ENCODE measurements at regions not wholly inside any gene's neighbourhood (a gene's known extent, or its start where the extent isn't known, plus 50 kb on each side); places are given as distances from the start of the nearest gene placed in this dataset.

GRCh38 chr5:120016717-120017382, 387.5 kb downstream of the FAM170A start:
- H3K36me3 ChIP-seq (ENCODE audit: control insufficient read depth, insufficient read depth, low read length): no peaks in the 10 kb centered on the region
- no peaks in the 10 kb centered on the region for H3K9me3 ChIP-seq (replicated peaks; ENCODE audit: control insufficient read depth, insufficient read depth, low read depth, low read length)
- 0% methylated on average over 2 of the region's 2 CpGs for WGBS (ENCODE audit: insufficient coverage, low coverage, missing lambda C conversion rate)
- no peak for ATAC-seq
- TF ChIP-seq HINFP (tag; conservative IDR thresholded peaks at IDR 0.05; ENCODE audit: low read depth) (no peak), PHF8 (IDR thresholded peaks at IDR 0.05; ENCODE audit: borderline replicate concordance, low read length) (no peak), ARID4B (CRISPR knock-in tag; IDR thresholded peaks at IDR 0.05) (no peak), LEF1 (IDR thresholded peaks at IDR 0.05) (no peak), TAF7 (tag; IDR thresholded peaks at IDR 0.05) (no peak), SNIP1 (IDR thresholded peaks at IDR 0.05; ENCODE audit: low read depth) (no peak), ZNF644 (tag; IDR thresholded peaks at IDR 0.05; ENCODE audit: low read depth) (no peak), ZNF561 (CRISPR knock-in tag; conservative IDR thresholded peaks at IDR 0.05) (no peak)
- H4K20me1 ChIP-seq (replicated peaks; ENCODE audit: control insufficient read depth, insufficient read depth, low read length): no peaks in the 10 kb centered on the region
- H3K4me1 ChIP-seq (replicated peaks in 1 of 2; ENCODE audit: control insufficient read depth in 2 of 2, insufficient read depth in 2 of 2, low read length in 2 of 2): no peaks in the 10 kb centered on the region
- no peak overlapping the region for H3K9ac ChIP-seq (ENCODE audit: insufficient read depth in 1 of 2, low read depth in 2 of 2, low read length in 2 of 2)
- no peak overlapping the region for H3K4me2 ChIP-seq (ENCODE audit: insufficient read depth, low read length)
- in situ Hi-C loops (cut with MboI): no loop called here
- no peak overlapping the region for H3K4me3 ChIP-seq
- CTCF ChIA-PET (ENCODE audit: low intra/inter-chr PET ratio): no interaction called here
- intact Hi-C loops (cut with micrococcal nuclease): no loop called here
- no peaks in the 10 kb centered on the region for H3K9me1 ChIP-seq (ENCODE audit: control insufficient read depth, insufficient read depth, low read length)
- H3K27me3 ChIP-seq (ENCODE audit: control insufficient read depth in 2 of 2, insufficient read depth in 2 of 2, low read length in 2 of 2): no peaks in the 10 kb centered on the region
- no peak overlapping the region for H2AFZ ChIP-seq (ENCODE audit: low read depth, low read length)
- H3K27ac ChIP-seq (ENCODE audit: extremely low read depth, low read depth, low read length): no peak overlapping the region
- no peak for FAIRE-seq
- H3K79me2 ChIP-seq (ENCODE audit: control insufficient read depth, insufficient read depth, low read length): no peaks in the 10 kb centered on the region
- no TSS peak for BruUV-seq (replicated peaks)
- no peak for DNase-seq (ENCODE audit: extremely low read depth in 1 of 4, low spot score in 3 of 4)
- POLR2A ChIA-PET: no interaction called here

Data from K562 (cell line).